Uterus (tissue), 2 donors: ENCODE measurements at regions not wholly inside any gene's neighbourhood (a gene's known extent, or its start where the extent isn't known, plus 50 kb on each side); places are given as distances from the start of the nearest gene placed in this dataset.

Experiments used
- CTCF ChIP-seq, 4 experiments: fragments of 200-600 bp in 2 of 4; fragments of 450-650 bp in 2 of 4; sonication (generic) in 2 of 4; IDR thresholded peaks; one replicate each; pipeline ENCODE4 v1.5.1; 2016 to 2019; ENCODE audit warnings: antibody characterized with exemption in 4 of 4, mild to moderate bottlenecking in 2 of 4, moderate library complexity in 1 of 4
- POLR2A ChIP-seq, 2 donors: fragments of 450-650 bp; IDR thresholded peaks; one replicate each; pipeline ENCODE4 v1.6.1; 2016; ENCODE audit warnings: antibody characterized with exemption in 2 of 2, mild to moderate bottlenecking in 1 of 2, moderate library complexity in 1 of 2

DNA sequence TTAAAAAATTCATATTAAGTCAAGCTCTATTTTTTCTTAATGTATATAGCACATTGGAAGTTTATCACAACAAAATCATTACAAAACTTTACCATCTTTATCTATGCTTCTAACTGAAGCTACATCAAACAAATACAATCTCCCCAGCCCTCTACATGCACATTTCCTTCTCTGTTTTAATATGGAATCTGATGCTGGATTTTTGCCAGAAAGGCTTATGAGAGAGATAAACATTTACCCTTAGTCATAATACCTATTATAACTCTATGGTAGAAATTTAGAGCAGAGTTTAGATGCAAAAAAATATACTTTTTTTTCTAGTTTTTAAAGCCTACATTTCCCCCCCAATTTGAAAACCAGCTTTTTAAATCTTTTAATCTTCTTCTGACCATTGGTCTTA is 1198.6 kb downstream of the GATA3 start:
- no peak for TF ChIP-seq CTCF (IDR thresholded peaks at IDR 0.05)
- no peak for TF ChIP-seq POLR2A (IDR thresholded peaks at IDR 0.05)
